ENCODE measurements at regions not wholly inside any gene's neighbourhood (a gene's known extent, or its start where the extent isn't known, plus 50 kb on each side); places are given as distances from the start of the nearest gene placed in this dataset.
A peak's percentile ranks its signal among the peaks of the same experiment; 100 is the strongest.

DNA sequence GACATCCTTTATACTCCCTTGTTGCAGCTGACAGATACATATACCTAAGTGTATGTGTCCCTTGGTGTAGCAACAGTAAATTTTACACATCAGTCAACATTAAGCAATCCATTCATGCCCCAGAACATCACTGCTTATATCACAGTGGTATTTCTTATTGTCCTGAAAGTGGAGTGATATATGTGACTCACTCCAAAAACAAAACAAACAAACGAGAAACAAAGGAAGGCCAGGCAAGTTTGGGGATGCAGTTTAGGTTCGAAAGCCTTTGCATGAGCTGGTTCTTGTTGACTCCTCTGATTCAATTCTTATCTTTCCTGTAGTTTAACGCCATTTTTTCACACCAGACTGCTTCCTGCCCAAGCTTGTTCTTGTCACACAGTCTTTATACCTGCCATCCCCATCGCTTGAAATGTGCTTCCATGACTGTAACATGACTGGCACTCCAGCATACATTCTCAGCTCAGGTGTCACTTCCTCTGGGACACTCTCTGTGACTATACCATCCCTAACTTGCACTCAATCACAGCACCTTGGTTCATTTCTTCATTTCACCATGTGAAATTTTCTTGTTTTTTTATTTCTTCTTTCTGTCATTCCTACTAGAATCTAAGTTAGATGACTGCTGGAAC is 125.0 kb upstream of the TSHZ2 start:
- Histone ChIP-seq H2BK5ac (ENCODE audit: low read depth, low read length) (no peak overlapping the region), H2AK5ac (ENCODE audit: low read depth, low read length) (no peak overlapping the region), H4K8ac (ENCODE audit: extremely low read depth, insufficient read depth, low read length) (no peak overlapping the region; the same call in 1 of the 2 replicates), H3K27ac (ENCODE audit: low read depth, low read length) (no peak overlapping the region), H2BK12ac (ENCODE audit: low read depth, low read length) (no peak overlapping the region; the same call in 1 of the 2 replicates), H3K4me3 (ENCODE audit: extremely low read depth in 1 of 4, insufficient read depth in 2 of 4, low read depth in 3 of 4, low read length in 4 of 4) (no peak overlapping the region), H3K79me2 (ENCODE audit: control insufficient read depth in 1 of 2, insufficient read depth in 2 of 2, low read length in 2 of 2) (no peaks in the 10 kb centered on the region), H3K23me2 (ENCODE audit: low read depth, low read length) (no peaks in the 10 kb centered on the region), H3K18ac (ENCODE audit: extremely low read depth, low read length) (no peak overlapping the region), H2BK15ac (ENCODE audit: low read length) (no peak overlapping the region), H3K4me2 (ENCODE audit: insufficient read depth in 1 of 2, low read depth in 2 of 2, low read length in 2 of 2) (no peak overlapping the region), H3K4ac (replicated peaks; ENCODE audit: insufficient read length, low read depth, low read length) (no peak overlapping the region), H2AFZ (ENCODE audit: low read length) (peak overlapping the region; percentile 63; the same call in 1 of the 2 replicates), H2BK20ac (ENCODE audit: low read length) (no peak overlapping the region), H3K14ac (ENCODE audit: insufficient read length) (no peak overlapping the region), H3K9me3 (ENCODE audit: insufficient read depth in 2 of 2, low read depth in 1 of 2, low read length in 1 of 2) (no peaks in the 10 kb centered on the region), H3K9ac (replicated peaks in 1 of 4; ENCODE audit: extremely low read depth in 1 of 4, low read depth in 3 of 4, low read length in 3 of 4) (no peak overlapping the region), H3K23ac (ENCODE audit: insufficient read length) (no peak overlapping the region), H3K4me1 (replicated peaks in 1 of 4; ENCODE audit: control insufficient read depth in 3 of 4, insufficient read depth in 4 of 4, low read length in 3 of 4) (peaks cover 0 to 2% (median 0%) of the 10 kb centered on the region in 4 experiments; a peak in 1 of 7 replicates), H4K91ac (replicated peaks; ENCODE audit: insufficient read length, low read length) (no peak overlapping the region), H3K36me3 (ENCODE audit: control insufficient read depth in 2 of 4, insufficient read depth in 4 of 4, low read length in 3 of 4) (no peaks in the 10 kb centered on the region), H2BK120ac (replicated peaks; ENCODE audit: low read depth, low read length) (no peak overlapping the region), H4K5ac (ENCODE audit: insufficient read length, low read depth, low read length) (no peak overlapping the region), H3K79me1 (ENCODE audit: low read depth, low read length) (no peaks in the 10 kb centered on the region), H3K27me3 (replicated peaks in 1 of 4; ENCODE audit: control insufficient read depth in 3 of 4, extremely low read depth in 1 of 4, insufficient read depth in 3 of 4, low read length in 3 of 4) (peaks cover 0 to 1% (median 0%) of the 10 kb centered on the region in 4 experiments; a peak in 1 of 7 replicates), H4K20me1 (replicated peaks in 1 of 2; ENCODE audit: control insufficient read depth in 1 of 2, insufficient read depth in 2 of 2, low read length in 2 of 2) (no peaks in the 10 kb centered on the region), H3K56ac (replicated peaks; ENCODE audit: insufficient read length, low read depth, low read length) (no peak overlapping the region)
- ChIA-PET CTCF (ENCODE audit: partially characterized antibody) (interaction anchor here (0.6 kb wide), 1 partner anchor 535 kb away, joined by 3 read pairs; no protein-coding TSS in a partner anchor), POLR2A (ENCODE audit: partially characterized antibody) (no interaction called here)
- 93% methylated on average over 4 of the region's 4 CpGs; no CpG with 5 or more reads in 1 of the 2 experiments for WGBS, 2 experiments (ENCODE audit: extremely low coverage in 1 of 2, insufficient coverage in 1 of 2, insufficient read length in 1 of 2, insufficient replicate concordance in 2 of 2, low coverage in 1 of 2, low lambda C conversion rate in 2 of 2, missing lambda C conversion rate in 1 of 2)
- DNase-seq (ENCODE audit: low read depth in 1 of 2, low spot score in 2 of 2) = no peak
- TF ChIP-seq RAD21 (IDR thresholded peaks at IDR 0.05 in 1 of 2, conservative IDR thresholded peaks at IDR 0.05 in 1 of 2; ENCODE audit: low read depth in 2 of 2, low read length in 2 of 2) (no peak), RNF2 (IDR thresholded peaks at IDR 0.05; ENCODE audit: borderline replicate concordance, low read depth, low read length, missing control alignments, poor library complexity, severe bottlenecking) (no peak)
- FAIRE-seq = no peak

Data from H1 (cell line).